Upper lobe of left lung (tissue), 4 donors: ENCODE measurements at regions not wholly inside any gene's neighbourhood (a gene's known extent, or its start where the extent isn't known, plus 50 kb on each side); places are given as distances from the start of the nearest gene placed in this dataset.

Experiments
- CTCF ChIP-seq, 6 experiments: fragments of 450-650 bp in 4 of 6; fragments of 200-600 bp in 2 of 6; sonication (generic) in 2 of 6; IDR thresholded peaks; one replicate each; pipeline ENCODE4 v1.5.1; 2016 to 2019; ENCODE audit warnings: antibody characterized with exemption in 6 of 6
- POLR2A ChIP-seq, 4 donors: fragments of 450-650 bp; IDR thresholded peaks; one replicate each; pipeline ENCODE4 v1.5.1; 2016 to 2017; ENCODE audit warnings: antibody characterized with exemption in 4 of 4, mild to moderate bottlenecking in 2 of 4
- POLR2AphosphoS5 ChIP-seq, 2 donors: sonication (generic); formaldehyde crosslinking; IDR thresholded peaks; one replicate each; pipeline ENCODE4 v1.5.1; 2017; ENCODE audit warnings: antibody characterized with exemption in 2 of 2

DNA sequence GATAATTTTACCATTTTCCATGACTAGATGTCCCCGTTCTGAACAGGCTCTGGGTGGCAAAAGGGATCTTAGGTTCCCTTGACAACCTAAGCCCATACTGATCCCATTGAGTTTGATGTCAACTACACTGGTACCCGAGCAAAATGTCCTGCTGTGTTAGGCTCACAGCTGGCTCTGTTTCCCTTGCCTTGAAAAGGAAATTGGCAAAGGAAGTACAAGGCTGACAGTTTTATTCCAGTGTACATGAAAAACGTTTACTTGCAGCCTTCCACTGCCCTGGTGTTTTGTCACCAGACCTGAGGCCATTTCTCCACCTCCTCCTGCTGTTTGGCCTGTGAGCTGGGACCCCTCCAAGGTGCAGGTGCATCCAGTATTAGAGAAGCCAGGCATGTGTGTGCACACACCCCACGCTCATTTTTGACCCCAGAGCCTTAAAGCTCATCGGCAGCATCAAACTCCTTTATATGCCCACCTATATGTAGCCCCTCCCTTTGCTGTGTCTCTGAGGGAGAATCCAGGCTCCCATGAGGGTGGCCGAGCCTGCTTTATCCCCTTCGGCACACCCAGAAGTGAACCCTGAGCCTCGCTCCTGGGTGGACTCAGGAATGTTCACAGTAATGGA is 171.3 kb downstream of the NDUFA10 start:
- TF ChIP-seq POLR2A (IDR thresholded peaks at IDR 0.05), result no peak
- no peak for TF ChIP-seq CTCF (IDR thresholded peaks at IDR 0.05)
- TF ChIP-seq POLR2AphosphoS5 (IDR thresholded peaks at IDR 0.05), result no peak
